ENCODE measurements at regions not wholly inside any gene's neighbourhood (a gene's known extent, or its start where the extent isn't known, plus 50 kb on each side); places are given as distances from the start of the nearest gene placed in this dataset.

DNA sequence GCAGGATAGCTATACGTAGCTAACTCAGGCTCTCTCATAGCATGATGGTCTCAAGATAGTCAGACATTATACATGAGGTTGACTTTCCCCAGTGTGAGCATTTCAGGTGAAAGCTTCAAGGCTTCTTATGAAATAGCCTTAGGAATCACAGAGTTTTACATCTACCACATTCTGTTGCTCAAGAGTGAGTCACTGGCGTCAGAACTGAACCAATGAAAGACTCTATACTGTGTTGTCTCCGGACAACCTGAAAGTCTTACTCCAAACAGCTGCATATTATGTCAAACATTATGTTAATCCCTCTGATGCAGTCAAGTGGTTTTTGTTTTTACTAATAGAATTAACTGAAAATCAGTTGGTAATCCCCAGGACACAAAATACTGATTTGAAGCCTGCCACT lies 79.8 kb upstream of the TRDN start:
- TF ChIP-seq, protein P1, sequence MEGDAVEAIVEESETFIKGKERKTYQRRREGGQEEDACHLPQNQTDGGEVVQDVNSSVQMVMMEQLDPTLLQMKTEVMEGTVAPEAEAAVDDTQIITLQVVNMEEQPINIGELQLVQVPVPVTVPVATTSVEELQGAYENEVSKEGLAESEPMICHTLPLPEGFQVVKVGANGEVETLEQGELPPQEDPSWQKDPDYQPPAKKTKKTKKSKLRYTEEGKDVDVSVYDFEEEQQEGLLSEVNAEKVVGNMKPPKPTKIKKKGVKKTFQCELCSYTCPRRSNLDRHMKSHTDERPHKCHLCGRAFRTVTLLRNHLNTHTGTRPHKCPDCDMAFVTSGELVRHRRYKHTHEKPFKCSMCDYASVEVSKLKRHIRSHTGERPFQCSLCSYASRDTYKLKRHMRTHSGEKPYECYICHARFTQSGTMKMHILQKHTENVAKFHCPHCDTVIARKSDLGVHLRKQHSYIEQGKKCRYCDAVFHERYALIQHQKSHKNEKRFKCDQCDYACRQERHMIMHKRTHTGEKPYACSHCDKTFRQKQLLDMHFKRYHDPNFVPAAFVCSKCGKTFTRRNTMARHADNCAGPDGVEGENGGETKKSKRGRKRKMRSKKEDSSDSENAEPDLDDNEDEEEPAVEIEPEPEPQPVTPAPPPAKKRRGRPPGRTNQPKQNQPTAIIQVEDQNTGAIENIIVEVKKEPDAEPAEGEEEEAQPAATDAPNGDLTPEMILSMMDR (IDR thresholded peaks at IDR 0.05) = no peak
- no peak for TF ChIP-seq POLR2A (IDR thresholded peaks at IDR 0.05)
